ENCODE measurements at regions not wholly inside any gene's neighbourhood (a gene's known extent, or its start where the extent isn't known, plus 50 kb on each side); places are given as distances from the start of the nearest gene placed in this dataset.
"Not testable (repeated sequence)": the region's sequence is repeated elsewhere in the genome, so short reads cannot be mapped to it uniquely, and the experiment has no call there.

DNA sequence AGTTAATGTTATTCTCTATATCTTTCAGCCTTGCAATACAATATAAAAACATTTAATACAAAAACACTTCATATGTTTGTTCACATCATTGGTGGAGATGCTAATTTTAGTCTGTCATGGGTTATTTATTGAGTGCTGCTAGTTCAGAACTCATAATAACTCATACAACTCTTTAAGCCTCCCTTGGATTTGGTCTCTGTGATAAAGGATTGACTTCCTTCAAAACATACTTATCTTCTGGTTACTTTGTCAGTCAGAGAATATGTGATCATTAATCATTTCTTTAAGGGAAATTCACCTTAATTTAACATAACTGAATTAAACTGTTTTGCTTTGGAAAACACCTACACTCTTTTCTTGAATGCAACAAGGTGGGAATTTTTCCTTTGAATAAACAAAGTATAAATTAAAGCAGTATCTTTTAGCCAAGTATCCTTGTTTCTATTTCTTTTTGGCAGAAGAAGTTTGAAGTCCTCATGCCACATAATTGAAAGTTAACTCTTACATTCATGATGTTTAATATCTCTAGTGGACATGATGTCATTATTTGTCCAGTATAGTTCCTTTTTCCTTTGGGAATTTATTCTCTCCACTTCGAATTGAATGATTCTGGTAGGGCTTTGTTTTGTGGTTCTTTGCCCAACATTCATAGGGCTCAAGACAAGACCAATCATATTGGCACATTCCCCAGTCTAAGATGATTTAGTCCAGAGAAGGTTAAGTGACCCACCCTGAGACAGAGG lies 133.2 kb upstream of the CENPW start:
- DNase-seq: no peak

DNA sequence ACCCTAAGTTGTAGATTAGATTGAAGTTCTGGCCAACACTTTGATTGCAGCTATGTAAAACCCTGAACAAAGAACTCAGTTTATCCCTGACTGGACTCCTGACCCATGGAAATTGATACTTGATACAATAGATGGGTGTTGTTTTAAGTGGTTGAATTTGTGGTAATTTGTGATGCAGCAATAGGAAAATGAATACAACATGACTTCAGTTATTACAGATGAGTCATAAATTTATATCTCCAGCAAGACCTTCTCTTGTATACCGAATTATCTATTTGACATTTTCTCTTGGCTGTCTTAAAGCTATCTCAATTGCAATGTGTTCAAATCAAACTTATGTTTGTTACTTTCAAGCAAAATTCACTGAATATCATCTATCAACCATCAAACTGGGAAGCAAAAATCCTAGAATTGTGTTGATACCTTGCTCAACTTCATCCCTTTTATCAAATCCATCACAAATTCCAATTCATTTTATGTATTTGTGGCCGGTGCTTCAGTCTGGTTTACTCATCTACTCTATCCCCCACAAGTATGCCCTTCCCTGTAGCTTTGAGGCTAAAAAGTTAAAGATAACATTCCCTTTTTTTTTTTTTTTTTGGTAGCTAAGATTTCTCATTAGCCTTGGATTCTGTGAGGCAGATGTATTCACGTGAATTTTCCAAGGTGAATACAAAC lies 129.4 kb upstream of the CENPW start:
- DNase-seq: no peak

DNA sequence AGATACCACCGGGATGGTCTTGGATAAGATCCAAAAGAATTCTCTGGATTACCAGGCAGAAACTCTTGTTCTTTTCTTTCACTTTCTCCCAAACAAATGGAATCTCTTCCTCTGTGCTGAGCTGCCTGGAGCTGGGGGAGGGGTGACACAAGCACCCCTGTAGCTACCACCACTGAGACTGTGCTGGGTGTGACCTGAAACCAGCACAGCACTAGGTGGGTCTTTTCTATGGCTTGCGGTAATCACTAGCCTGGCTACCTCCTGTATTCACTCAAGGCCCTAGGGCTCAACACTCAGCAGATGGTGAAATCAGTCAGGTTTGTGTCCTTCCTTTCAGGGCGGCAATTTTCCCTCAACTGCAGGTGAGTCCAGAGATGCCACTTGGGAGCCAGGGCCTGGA lies 122.4 kb upstream of the CENPW start:
- no peak for DNase-seq

DNA sequence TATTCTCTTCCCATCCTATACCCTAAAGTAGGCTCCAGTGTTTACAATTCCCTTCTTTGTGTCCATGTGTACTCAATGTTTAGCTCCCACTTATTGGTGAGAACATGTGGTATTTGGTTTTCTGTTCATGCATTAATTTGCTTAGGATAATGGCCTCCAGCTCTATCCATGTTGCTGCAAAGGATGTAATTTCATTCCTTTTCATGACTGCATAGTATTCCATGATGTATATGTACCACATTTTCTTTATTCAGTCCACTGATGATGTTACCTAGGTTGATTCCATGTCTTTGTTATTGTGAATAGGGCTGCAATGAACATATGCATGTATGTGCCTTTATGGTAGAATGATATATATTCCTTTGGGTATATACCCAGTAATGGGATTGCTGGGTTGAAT lies 119.0 kb upstream of the CENPW start:
- DNase-seq: not testable (repeated sequence)

DNA sequence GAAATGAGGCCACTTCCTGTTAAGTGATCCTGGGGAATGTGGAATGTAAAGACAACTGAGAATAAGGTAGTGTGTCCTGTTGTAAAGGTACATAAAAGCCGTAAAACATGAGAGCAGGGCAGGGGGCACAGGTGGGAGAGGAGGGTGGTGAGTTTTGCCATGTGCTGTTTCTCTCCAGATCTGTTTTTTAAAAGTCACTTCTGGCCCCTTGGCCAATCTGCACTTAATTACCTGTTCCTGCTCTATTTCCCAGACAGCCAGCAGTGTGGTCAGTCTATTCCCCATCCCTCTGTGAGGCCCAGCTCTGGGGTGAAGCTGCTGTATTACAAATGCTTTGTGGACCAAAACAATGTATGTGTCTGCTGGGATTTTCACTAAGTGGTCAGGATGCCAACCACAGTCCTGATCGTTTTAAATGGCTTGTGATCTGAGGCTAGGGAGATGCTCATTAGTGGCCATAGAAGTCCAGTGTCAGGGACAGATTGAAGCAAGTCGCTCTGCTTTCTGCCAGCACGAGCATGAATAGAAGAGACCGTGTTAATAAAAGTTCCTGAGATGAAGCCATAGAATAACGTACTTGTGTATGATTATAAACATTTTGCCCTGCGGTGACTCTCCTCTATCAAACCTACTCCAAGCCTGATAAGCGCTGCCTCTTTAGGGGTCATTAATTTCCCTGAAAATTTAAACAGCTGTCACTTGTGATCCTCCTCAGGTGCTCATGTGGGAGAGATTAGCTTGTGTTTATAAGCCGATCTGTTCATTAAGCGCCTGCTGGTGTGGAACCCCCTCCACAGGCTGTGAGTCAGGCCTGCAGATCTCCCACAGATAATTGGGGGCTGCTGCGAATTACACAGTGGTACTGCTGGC lies 111.8 kb upstream of the CENPW start:
- DNase-seq: peak; percentile 62

DNA sequence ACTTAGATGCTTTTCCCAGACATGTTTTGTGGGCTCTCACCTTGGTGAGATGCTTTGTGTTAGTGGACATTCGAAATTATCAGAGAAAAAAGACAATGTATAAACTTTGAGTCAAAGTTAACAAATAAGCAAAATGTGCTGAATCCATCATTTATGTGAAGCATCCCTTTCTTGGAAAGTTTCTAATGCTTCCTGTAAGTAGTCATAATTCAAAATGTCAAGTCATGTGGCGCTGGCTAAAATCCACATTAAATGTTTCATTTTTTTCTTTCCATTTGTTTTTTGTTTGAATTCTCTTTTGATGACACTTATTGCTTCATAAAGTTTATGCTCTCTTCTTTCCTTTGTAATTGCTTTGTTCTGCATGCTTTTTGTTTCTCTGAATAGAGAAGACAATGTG lies 107.2 kb upstream of the CENPW start:
- DNase-seq: no peak

DNA sequence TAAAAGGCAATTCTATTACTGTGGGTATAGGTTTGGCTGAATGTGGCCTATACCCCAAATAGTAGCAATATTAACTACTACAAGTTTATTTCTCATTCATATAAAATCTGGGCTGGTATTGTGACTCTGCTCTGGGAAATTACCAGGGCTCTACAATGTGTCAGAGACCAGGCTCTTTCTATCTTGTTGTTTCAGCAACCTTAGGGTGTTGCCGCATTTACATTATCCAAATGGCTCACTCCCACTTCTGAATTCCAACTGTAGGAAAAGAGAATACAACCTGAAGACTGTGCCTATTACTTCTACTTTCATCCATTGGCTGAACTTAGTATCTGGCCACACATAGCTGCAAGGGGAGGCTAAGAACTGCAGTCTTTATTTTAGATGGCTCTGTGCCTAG lies 106.7 kb upstream of the CENPW start:
- DNase-seq: no peak

DNA sequence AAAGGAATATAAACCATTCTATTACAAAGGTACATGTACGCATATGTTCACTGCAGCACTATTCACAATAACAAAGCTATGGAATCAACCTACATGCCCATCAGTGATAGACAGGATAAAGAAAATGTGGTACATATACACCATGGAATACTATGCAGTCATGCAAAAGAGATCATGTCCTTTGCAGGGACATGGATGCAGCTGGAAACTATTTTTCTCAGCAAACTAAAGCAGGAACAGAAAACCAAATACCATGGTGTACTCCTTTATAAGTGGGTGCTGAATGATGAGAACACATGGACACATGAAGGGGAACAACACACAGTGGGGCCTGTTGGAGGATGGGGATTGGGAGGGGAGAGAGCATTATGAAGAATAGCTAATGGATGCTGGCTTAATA lies 104.6 kb upstream of the CENPW start:
- DNase-seq: no peak

DNA sequence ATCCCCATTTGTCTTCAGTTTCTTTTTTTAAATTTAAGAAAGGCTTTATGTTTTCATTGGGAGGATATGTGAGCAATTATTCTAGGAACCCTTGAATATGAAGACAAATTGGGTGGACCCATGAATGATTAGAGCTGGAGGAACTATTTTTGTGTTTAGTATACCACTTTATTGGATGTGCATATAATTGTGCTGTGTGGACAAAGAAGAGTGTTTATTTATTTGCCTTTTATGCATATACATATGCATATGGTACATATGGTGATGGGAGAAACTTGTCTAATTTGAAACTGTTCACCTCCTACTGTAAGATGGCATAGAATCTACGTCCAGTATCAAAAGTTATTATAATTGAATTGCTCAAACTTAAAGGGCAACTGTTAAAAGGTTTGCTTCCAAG lies 94.8 kb upstream of the CENPW start:
- DNase-seq: no peak

DNA sequence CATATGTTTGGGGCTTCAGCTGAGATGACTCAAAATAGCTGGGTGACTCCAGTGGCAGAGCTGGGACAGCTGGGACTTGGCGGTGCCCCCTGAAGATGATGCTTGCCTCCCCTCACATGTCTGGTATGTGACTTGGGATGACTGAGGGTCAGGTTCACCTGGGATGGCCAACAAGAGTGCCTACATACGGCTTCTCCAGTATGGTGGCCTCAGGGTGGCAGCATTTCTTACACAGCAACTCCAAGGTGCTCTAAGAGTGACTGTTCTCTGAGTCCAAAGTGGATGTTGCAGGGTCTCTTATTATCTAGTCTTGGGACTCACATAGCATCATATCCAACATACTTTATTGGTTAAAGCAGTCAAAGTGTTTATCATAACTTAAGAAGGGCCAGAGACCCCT lies 87.8 kb upstream of the CENPW start:
- no peak for DNase-seq

DNA sequence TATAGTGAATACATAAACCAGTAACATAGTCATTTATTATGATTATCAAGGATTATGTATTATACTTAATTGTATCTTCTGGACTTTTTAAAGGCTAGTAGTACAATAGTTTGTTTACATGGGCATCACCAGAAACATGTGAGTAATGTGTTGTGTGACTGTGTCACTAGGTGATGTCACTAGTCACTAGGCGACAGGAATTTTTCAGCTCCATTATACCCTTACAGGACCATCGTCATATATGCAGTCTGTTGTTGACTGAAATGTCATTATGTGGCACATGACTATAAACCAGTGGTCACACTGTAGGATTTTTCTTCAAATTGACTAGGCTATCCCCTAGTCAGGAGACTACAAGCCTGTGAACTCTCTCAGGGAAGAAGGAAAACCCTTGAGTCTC lies 86.5 kb upstream of the CENPW start:
- no peak for DNase-seq

DNA sequence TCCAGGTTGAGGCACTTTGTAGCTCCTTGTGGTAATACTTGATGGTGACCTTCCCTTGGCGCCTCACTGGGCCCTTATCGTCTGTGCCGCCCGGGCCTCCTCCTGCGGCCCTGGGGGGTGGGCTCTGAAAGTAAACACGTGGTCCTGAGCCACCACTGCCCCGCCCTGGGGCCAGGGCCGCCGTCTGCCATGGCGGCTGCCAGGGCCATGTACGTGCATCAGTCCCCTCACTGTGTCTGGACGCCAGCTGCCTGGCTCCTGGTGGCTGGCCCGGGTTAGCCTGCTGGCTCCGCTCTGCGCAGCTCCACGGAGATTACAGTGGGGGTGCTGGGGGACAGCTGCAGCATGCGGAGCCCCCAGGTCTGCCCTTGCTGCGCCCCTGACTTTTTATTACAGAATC lies 81.8 kb upstream of the CENPW start:
- DNase-seq: no peak

DNA sequence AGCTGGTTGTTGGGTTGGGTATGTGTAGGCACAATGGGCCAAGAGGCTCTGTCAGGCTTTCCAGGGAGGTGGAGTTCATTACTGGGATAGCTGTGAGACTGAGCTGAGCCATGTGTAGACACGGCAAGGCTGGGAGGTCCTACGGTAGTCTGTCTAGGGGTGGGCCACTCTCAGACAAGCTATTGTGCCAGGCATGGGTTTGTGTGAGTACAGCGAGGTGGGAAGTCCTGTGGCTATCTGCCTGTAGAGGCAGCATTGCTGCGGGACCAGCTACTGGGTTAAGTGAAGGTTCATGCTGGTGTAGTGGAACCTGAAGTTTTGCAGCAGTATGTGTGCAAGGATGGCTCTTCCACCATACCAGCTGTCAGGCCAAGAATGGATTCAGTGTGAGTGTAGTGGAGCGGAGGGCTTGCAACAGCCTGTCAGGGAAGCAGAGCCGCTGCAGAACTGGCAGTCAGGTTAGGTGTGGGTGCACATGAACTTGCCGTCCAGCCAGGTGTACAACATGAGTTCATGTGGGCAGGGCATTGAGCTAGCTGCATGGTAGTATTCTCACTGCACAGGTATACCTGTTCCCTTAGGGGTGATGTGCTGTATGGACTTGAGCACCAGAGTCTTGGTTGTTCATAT lies 78.0 kb upstream of the CENPW start:
- no peak for DNase-seq

DNA sequence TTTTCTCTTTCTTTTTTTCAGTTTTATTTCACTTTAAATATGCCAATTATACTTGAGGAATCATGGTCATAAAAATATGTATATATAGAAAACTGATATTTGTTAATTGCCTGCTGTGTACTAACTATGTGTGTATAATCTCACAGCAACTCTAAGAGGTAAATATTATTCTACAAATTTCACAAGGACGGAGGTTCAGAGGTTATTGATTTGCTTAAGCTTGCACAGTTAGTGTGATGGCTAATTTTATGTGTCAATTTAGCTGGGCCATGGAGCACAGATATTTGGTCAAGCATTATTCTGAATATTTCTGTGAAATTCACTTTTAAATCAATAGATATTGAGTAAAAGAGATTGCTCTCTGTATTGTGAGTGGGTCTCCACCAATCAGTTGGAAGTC lies 75.7 kb upstream of the CENPW start:
- no peak for DNase-seq

DNA sequence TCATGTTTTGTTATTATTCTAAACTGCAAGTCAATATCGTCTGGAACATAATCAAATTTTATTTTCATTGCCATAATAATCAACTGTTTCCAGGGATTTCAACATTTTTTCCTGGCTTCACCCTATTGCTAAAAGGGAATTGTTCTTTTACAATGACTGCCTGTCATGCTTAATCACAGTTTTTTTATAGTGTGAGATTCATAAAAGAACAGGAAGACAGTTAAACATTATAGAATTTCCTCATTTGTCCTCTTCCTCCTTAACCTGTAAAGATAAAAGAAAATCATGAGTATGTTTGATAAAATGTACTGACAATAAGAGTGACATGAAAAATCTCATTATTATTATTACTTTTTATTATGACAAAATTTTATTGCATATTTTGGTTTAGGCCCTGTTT lies 73.3 kb upstream of the CENPW start:
- no peak for DNase-seq

DNA sequence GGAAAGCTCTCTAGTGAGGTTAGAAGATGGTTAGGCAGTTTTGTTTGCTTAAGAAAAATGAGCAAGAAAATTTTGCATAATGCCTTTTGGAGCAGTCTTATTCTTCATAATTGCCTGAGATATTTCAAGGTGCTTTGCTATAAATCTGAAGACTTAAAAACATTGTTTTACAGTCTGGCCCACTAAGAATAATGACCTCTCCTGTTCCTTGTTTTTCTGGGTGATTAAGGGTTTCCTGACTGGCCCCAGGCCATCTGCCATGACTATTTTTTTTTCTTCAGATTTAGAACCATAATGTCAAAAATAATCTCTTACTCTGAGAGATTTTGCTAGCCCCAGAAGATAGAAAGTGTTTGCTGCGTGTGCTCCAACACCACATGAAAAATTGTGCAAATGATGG lies 72.3 kb upstream of the CENPW start:
- peak; percentile 11 for DNase-seq

DNA sequence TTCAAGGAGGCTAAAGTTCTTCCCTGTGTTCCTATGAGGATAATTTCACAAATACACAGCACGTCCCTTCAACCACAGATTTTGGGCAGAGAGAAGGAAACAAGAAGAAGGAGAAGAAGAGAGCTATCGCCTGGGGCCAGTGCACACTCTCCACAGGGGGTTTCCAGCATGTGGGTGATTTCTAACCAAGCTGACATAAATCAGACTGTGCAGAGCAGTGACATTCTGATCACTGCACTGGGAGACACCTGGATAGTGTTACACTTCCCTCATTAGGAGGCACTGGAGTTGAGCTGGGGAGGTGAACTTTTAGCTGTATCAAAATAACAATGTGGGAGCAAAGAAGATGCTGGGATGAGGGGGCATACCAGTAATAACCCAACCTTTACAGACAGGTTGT lies 71.8 kb upstream of the CENPW start:
- DNase-seq: peak; percentile 36

DNA sequence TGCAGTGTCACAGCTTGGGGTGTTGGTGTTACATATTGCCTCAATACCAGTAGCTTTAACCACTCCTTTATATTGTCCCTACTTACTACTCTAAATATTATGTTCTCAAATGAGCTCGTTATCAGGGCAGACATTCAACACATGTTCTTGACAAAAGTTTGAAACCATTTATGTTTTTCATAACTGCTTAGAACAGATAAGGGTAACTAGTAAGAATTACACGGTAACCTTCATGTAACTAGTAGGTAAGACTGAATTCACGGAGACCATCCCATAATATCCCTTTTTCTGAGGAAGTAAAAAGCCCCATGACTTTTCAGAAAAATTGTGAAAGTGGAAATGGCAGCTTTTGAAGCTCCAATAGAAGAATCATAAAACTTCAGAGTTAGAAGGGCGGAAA lies 59.6 kb upstream of the CENPW start:
- no peak for DNase-seq

DNA sequence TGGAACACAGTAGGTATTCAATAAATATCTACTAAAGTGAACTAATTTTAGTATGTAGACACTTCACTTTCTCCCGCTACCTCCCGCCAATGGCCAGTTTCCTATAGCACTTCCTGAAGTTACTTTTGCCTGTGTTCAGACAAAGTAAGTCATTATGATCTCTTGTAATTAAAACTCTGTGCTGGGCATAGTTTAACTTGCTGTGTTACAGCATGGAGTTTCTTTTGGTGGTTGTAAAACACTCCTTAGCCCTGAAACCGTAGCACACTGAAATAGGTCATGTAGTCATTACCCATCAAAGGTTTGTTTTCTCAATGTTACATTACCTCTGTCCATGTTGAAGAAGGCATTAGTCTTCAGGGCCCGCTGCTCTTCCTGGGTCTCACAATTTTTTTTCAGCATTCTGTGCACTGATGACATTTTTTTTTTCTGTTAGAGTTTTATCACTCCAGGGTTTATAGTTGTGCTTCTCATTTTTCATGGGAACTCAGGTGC lies 54.0 kb upstream of the CENPW start:
- DNase-seq: no peak

Data from right kidney (tissue), 1 donor.